ENCODE measurements at regions not wholly inside any gene's neighbourhood (a gene's known extent, or its start where the extent isn't known, plus 50 kb on each side); places are given as distances from the start of the nearest gene placed in this dataset.

DNA sequence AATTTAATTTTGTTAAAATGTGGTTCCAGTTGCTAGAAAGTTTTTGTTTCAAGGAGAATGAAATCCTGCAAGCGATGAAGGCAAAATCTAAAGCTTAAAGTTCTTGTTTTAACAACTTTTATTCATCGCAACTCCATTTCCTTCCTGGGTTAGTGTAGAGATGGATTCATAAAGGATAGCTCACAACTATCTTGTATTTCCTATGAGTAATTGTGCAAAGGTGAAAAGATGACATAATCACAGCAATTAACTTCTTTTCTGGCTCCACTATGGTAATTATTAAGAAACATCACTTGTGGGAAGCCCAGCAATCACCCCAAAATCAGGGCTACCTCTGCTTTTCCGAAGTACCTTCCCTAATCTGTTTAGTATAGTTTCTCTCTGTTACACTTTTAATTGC lies 80.8 kb upstream of the SEMA6A start:
- intact Hi-C loops (cut with DNase I): no loop called here
- ATAC-seq (no peak), DNase-seq (ENCODE audit: low spot score) (no peak)

DNA sequence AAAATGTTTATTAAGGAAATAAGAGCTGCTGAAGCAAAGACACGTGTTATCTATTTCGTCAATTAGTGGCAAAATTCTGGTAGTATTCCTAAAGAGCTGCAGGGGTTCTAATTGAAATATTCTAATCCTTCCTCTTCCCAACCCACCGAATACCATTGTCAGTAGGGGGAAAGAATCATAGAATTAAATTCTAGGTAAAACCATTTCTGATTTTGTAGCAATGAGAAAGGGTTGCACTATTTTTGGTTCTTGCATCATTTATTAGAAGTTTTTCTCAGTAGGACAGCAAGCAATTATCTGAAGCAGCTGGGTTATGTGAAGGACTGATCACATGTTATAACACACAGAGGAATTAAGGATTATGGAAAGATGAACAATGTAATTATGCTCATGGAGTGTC lies 80.3 kb upstream of the SEMA6A start:
- no peak for DNase-seq (ENCODE audit: low spot score)
- intact Hi-C loops (cut with DNase I): loop anchor here (5.0 kb wide), 1 partner anchor 758 kb away; no protein-coding TSS in a partner anchor
- no peak for ATAC-seq

DNA sequence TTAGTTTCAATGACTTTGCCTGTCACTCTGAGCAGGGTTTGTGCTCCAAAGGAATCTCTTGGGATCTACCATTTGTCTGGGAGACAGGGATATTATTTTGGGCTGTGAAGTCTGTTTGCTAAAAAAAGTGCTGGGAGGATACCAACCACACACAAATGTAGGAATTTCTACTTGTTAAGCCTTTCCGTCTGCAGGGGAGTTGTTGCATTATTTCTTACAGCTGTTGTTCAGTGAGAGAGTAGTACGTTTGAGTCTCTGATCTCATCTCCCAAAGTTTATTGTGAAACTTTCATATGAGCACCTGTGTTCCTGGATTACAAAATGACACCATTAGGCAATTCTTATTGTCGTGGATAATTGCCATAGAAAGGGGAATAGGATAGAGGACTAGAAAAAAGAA lies 78.3 kb upstream of the SEMA6A start:
- ATAC-seq (peak; percentile 82), DNase-seq (ENCODE audit: low spot score) (no peak)
- intact Hi-C loops (cut with DNase I): loop anchor here (5.0 kb wide), 1 partner anchor 756 kb away; no protein-coding TSS in a partner anchor

DNA sequence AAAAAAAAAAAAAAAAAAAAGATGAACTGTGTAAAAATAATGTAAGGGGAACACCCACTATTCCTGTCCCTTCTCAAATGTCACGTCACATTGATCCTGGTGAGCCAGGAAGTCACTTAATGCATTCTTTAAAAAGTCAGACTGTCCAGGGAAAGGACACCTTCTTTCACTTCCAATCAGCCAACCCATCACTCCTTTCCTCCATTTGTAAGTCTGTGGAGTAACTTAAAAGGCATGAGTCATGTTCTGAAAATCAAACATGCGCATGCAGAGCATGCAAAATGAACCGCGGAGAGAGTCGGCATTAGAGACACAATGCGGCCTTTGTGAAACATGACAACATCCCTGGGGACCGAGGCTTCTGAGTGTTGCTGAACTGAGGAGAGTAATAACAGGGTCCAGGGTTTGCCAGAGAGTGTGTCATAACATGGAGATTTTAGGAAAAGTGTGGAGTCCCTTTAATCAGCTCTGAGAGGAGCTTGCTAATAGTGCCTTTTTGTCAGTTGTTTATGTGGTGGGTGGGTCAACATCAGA lies 77.6 kb upstream of the SEMA6A start:
- intact Hi-C loops (cut with DNase I): loop anchor here (5.0 kb wide), 1 partner anchor 755 kb away; no protein-coding TSS in a partner anchor
- DNase-seq (ENCODE audit: low spot score) (peak; percentile 79), ATAC-seq (peak; percentile 98)

DNA sequence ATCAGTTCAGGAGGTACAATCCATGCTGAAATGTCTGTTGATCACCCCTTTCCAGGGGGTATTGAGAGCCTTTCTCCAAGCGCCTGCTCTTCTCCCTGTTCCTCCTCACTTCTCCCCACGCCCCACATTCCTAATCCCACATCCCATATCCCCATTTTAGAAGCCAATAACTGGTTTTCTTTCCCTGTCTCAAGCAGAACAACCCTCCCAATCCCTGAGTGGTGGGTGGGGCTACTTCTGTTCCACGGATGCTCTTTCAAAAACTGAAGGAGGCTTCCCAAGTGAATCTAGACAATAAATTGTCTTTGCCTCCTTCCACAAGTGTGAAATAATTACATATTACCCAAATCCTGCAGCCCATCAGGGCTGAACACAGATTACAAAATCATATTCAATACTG lies 77.0 kb upstream of the SEMA6A start:
- intact Hi-C loops (cut with DNase I): loop anchor here (5.0 kb wide), 1 partner anchor 754 kb away; no protein-coding TSS in a partner anchor
- DNase-seq (ENCODE audit: low spot score): no peak
- no peak for ATAC-seq

DNA sequence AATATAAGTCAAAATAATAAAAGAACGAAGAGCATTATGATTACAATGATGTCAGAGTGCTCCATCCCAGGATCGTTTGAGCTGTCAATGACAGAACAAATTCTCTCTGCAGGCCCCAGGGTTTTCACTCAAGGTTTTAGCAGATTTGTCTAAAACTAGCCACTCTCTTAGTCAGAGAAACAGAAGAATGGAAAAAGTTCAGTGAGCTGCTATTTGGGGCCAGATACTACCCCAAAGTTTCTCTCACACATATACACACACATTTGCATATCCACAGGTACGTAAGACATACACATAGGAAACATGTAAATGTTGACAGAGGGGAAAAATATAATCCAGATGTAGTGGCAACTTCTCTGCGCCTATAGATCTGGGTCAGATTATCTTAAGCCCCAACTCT lies 76.3 kb upstream of the SEMA6A start:
- DNase-seq (ENCODE audit: low spot score): no peak
- intact Hi-C loops (cut with DNase I): loop anchor here (5.0 kb wide), 1 partner anchor 754 kb away; no protein-coding TSS in a partner anchor
- ATAC-seq: no peak

DNA sequence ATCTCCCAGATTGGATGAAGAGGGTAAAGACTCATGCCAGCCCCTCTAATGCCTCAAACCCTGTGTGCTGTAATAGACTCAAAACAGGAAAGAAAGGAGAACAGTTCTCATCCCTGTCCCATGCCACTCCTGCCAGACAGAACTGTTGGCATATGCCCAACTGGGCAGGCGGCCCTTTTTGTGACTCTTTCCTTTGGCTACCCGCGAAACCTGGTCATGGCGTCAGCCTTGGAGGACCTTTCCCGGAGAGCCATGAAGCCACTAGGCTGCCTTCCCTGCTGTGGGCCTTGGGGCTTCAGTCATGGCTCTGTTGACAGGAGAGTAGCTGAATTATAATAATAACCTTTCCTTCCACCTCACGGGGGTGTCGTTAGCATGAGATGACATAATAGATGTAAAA lies 75.9 kb upstream of the SEMA6A start:
- ATAC-seq (no peak), DNase-seq (ENCODE audit: low spot score) (no peak)
- intact Hi-C loops (cut with DNase I): loop anchor here (5.0 kb wide), 1 partner anchor 753 kb away; no protein-coding TSS in a partner anchor

DNA sequence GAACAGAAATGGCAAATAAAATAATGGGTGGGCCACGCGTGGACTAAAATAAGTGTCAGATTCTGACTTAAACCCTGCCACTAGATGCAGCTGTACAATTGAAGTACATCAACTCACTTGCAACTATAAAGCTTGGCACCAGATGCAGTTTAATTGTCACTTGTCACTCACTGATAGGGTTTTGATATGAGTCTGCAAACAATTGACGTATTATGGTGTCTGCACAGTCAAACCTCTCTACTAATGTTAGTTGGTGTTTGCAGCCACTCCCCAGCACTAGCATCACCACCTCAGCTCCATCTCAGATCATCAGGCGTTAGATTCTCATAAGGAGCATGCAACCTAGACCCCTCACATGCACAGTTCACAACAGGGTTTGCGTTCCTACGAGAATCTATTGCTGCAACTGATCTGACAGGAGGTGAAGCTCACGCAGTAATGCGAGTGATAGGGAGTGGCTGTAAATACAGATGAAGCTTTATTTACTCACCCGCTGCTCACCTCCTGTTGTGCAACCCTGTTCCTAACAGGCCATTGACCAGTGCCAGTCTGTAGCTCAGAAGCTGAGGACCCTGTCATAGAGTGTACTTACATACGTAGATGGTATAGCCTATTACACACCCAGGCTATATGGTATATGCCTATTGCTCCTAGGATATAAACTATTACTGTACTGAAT lies 72.1 kb upstream of the SEMA6A start:
- DNase-seq (ENCODE audit: low spot score) (no peak), ATAC-seq (no peak)
- intact Hi-C loops (cut with DNase I): no loop called here

DNA sequence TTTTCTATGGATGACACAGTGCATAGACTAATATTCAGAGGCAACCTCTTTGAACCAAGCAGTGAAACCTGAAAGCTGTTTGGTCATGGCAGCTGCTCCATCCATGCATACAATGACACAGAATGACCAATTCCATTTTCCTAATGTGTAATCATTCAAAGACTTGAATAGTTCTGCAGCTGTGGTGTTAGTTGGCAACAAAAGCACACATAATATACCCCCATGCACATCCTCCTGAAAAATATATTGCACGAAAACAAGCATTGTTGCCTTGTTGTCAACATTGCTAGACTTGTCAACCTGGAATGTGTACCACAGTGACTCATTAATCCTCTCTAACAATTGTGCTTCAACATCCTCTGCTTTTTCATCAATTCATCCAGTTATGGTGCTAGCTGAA lies 71.0 kb upstream of the SEMA6A start:
- DNase-seq (ENCODE audit: low spot score) (no peak), ATAC-seq (no peak)
- intact Hi-C loops (cut with DNase I): no loop called here

DNA sequence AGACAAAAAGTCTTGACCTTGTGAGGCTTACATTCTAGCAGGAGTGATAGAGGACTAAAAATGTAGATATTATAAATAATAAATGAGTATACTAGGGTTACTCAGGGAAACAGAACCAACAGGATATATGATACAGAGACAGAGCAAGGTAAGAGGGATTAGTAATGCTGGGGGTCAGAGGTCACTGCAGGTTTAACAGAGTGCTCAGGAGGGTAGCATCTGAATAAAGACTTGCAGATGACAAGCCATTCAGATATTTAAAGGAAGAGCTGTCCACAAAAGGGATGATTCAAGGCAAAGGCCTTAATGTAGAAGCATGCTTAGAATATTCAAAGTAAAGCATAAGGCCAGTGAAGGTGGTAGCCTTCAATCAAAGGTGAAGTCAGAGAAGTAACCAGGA lies 65.6 kb upstream of the SEMA6A start:
- ATAC-seq (no peak), DNase-seq (ENCODE audit: low spot score) (no peak)
- intact Hi-C loops (cut with DNase I): no loop called here

DNA sequence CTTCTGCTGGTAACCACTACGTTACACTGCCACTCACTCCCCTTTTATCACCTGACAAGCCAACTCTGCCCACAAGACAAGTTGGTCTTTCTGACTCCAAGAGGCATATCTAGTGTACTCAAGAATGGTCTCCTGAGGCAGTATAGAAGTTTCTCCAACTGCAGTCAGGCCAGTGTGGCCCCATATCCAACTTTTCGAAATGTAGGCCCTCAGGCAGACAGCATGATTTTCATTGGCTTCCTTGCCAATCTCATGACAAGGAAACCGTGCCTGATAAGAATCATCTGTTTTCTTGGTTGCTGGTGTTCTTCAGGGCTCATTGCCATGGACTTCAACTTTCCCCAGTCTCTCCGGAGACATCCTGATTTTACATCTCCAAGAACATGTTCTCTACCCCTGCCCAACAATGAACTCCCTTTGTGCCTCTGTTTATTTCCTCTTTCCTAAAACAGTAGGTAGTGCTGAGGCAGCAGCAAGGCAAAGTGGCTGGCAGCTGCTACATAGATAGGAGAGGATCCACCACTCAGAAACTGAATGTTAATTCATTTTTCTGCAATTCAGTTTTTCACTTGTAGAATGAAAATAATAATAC lies 62.6 kb upstream of the SEMA6A start:
- intact Hi-C loops (cut with DNase I): no loop called here
- ATAC-seq (no peak), DNase-seq (ENCODE audit: low spot score) (no peak)

DNA sequence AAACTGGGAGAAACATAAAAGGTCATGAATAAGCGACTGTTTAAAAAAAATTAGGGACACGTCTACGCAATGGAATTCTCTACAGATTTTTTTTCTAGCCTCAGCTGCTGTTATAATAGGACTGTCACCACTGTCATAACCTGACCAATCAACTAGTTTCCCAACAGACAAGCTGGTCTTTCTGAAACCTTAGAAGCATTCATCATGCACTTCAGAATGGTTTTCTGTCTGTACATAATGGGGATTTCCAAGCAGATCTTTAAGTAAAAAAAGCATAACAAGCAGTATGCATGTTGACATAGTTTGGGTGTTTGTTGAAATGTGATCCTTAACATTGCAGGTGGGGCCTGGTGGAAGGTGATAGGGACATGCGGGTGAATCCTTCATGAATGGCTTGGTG lies 58.3 kb upstream of the SEMA6A start:
- intact Hi-C loops (cut with DNase I): no loop called here
- ATAC-seq: peak; percentile 49

DNA sequence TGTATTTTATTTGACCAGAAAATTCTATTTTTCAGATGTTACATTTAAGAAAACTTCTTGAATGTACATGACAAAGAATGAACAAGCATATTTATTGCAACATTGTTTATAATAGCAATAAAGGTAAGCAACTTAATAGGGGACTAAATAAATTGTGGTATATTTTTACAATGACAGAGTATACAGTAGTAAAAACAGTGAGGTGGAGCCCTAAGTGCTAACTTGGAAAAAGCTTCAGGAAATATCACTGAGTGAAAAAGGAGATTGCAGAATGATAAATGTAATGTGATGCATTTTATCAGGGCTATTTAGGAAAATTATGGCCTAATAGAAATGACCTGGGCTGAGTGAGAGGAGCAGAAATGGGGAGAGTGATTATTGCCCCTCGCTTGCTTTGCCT lies 56.5 kb upstream of the SEMA6A start:
- DNase-seq (ENCODE audit: low spot score): no peak
- no peak for ATAC-seq
- intact Hi-C loops (cut with DNase I): no loop called here

More for the DNA sequence above, 58.3 kb upstream of the SEMA6A start:
- no peak for DNase-seq (ENCODE audit: low spot score)

DNA sequence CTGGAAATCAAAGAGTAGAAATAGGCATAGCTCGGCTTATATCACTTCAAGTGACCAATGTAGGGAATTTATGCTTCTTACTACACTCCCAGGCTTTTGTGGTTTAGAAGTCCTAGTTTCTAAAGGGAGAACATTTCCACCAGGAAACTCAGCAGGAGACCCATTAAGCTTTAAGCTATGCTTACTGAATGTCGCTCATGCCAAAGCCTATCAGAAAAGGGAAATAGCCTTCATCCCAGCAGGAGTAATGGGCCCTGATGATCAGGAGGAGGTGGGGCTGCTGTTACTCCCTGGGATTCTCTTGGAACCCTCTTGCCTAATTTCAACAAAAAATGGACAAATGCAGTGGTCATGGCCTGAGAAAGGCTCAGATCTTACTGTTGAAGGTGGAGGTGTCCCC lies 54.5 kb upstream of the SEMA6A start:
- no peak for ATAC-seq
- DNase-seq (ENCODE audit: low spot score): no peak

DNA sequence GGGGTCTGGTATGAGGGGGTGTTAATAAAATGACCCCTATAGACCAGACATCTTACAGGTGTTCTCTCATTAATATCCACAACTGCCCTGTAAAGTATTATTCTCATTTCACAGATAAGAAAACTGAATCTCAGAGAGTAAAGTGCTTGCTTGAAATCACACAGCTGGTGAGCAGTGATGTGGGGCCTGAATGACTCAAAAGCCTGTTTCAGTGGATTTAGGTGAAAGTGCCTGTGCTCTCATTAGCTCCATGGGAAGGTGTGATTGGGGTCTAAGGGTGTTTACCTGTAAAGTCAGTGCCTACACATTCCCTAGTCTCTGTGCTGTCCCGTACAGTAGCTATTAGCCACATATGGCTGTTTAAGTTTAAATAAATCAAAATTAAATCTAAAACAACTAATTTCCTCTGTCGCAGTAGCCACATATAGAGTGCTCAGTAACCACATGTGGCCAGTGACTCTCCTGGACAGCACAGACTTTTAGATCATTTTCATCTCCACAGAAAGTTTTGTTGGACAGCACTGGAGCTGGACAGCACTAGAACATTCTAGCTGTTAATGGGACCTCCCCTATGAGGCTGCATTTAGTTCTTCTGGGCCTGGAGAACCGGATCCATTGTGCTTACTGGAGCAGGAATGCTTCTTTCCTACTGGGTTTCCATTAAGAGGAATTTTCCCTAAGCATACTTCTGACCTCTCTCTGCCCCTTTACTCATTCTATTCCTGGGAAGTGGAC lies 52.5 kb upstream of the SEMA6A start:
- intact Hi-C loops (cut with DNase I): no loop called here
- no peak for DNase-seq (ENCODE audit: low spot score)
- ATAC-seq: no peak

More for the DNA sequence above, 54.5 kb upstream of the SEMA6A start:
- intact Hi-C loops (cut with DNase I): no loop called here

DNA sequence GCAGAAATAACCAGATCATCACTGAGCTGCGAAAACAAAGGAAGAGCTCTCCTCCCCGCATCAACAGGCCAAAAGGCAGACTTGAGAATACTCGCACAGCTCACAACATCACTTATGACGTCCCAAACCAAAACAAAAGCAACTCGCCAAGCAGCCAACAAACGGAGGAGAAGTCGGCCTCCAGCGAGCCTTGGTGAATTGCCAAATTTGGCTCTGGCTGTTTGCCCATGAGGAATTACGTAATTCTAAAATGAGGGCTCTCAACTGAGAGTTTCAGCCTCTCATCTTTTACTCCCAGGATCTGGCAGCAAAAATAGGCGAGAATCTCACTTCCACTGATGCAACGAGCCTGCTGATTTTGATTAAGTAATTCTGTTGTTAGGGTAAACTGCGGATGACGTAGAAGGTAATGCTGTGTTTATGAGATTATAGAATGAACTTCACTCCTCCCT lies 51.7 kb upstream of the SEMA6A start:
- ATAC-seq: peak; percentile 97
- DNase-seq (ENCODE audit: low spot score): peak; percentile 93
- intact Hi-C loops (cut with DNase I): no loop called here

All from sciatic nerve (tissue), 2 donors.